GM21576 (cell line): ENCODE measurements at regions not wholly inside any gene's neighbourhood (a gene's known extent, or its start where the extent isn't known, plus 50 kb on each side); places are given as distances from the start of the nearest gene placed in this dataset.
"Not testable (repeated sequence)": the region's sequence is repeated elsewhere in the genome, so short reads cannot be mapped to it uniquely, and the experiment has no call there.

Source experiments
- ATAC-seq: cut with Tn5 transposase; IDR thresholded peaks from one replicate; pipeline ENCODE4 v1.9.1; 2021; ENCODE audit warnings: mild to moderate bottlenecking, moderate library complexity; ENCODE audit not compliant: unreplicated experiment

DNA sequence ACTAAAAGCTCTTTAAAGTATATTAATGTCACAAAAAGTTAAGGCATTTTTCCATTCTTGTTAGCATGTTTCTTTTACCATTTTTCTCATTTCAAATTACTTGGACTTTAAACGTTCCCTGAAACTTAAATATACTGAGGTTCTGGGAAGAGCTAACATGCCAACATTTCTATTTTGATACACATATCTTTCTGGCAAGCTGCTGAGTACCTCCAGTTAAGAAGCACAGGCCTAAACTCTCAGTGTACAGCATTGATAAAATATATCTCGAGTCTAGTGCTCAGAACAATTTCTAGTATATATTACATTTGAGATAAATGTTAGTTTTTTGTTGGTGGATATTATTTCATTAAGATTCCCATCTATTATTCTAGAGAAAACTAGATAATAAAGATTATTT, 612.9 kb upstream of the KCND2 start:
- ATAC-seq: no peak

DNA sequence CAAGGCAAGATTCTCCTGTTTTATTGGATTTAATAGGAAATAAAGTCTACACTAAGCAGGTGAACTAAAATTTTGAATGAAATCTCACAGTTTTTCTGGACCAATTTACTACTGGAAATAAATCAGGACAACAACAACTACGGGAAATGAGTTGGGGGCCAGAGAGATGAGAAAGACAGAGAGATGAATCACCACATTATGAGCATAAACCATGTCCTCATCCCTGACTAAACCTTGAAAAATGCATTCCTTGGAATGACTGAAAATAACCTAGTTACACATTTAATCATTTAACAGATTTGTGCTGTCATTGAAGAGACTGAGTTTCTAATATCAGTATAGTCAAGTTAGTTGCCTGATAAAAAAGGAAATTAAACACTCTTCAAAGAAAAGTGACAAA, 608.4 kb upstream of the KCND2 start:
- no peak for ATAC-seq

DNA sequence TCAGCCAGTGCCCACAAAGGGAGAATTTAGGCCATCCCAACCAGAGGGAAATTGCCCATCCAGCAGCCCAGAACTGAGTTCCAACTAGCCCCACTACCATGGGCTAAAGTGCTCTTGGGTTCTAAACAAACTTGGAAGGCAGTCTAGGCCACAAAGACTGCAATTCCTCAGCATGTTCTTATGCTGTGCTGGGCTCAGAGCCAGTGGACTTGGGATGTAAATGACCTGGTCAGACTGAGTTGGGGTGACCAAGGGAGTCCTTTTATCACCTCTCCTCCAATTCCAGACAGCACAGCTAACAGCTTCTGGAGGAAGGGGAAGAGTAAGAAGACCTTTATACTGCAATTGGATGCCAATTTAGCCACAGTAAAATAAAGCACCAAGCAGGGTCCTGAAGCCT, 607.2 kb upstream of the KCND2 start:
- no peak for ATAC-seq

DNA sequence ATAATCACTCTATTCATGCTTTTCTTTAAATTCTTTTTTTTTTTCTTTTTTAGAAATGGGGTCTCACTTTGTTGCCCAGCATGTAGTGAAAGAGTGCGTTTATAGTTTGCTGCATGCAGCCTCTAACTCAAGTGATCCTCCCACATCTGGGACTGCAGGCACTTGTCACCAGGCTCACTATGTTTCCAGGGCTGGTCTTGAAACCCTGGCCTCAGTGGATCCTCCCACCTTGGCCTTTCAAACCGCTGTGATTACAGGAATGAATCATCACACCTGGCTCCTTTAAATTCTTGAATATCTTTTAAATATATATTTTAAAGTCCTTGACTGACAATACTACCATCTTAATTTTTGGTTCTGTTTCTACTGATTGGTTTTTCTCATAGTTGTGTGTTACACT, 591.6 kb upstream of the KCND2 start:
- ATAC-seq: no peak

DNA sequence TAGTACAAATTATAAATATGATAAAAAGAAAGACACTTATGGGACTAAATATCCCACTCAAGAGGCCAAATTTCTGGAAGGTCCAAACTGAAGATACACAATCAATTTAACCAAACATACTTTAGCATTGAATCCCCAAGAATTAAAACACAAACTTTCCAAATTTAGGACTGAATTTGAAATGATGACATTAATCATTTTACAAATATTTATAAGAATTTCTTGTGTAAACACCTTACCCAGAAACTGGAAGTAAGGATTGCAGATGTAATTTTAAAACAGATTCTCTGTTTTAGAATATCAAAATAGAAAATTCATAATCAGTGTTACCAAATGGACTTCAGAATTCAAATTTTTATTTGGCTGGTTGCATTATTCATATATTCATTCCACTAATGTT, 588.2 kb upstream of the KCND2 start:
- ATAC-seq: no peak

DNA sequence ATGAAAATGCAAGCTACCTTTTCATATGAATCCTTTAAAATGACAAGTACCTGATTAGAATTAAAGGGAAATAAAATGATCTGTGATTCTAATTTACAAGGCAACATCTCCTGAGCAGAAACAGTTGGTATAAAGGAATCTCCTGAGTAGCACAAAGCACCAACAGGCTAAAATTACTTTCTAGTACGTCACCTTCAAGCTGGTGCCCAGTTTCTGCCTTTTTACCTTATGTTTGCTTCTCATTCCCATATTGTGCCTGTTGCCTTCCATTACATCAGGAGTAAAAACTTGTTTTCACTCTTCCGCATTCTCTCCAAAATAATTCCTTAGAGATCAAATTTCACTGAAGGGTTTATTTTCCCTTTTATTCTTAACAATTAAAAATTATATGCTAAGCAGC, 587.1 kb upstream of the KCND2 start:
- ATAC-seq: no peak

DNA sequence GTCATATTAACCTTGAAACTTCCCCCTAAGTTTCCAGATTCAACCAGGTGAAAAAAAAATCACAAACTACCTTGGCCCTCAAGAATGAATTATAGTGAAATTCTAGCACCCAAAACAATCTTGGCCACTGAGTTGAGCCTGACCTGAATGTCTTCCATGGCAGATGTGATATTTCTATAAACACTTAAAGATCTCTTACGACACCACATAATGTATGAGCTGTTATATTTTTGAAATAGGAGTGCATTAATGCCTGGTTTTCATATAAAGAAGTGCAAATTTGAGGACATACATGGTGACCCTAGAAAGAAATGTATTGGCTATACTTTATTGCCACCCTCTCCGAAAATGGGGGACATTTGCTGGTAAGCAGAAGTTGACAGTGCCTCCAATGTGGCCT, 584.1 kb upstream of the KCND2 start:
- ATAC-seq: no peak

DNA sequence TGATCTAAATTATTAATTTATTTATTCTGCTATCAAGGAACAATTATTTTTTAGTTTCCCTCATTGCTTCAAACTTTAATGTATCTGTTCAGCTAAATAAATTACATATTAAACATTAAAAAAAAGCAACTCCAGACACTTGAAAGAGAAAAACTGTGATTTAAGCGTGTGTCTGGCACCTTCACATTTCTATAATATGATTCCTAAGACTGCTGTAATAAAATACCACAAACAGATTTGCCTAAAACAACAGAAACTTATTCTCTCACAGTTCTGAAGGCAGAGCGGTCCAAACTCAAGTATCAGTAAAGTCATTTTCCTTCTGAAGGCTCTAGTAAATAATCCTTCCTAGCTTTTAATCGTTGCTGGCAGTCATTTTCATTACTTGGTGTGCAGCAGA, 580.4 kb upstream of the KCND2 start:
- no peak for ATAC-seq

DNA sequence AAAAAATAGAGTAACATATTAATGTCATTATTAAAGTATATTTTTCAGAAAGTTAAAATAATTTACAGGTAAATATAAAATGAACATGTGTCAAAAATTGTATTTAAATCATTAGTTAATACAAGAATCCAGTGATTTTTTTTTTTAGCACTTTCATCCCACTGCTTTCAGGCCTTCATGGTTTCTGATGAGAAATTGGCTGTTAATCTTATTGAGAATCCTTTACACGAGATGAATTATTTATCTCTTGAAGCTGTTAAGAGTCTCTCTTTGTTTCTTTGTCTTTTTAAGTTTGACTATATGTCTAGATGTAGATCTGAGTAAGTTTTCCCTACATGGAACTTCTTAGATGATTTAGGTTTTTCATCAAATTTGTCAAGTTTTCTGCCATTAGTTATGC, 578.5 kb upstream of the KCND2 start:
- ATAC-seq: no peak

DNA sequence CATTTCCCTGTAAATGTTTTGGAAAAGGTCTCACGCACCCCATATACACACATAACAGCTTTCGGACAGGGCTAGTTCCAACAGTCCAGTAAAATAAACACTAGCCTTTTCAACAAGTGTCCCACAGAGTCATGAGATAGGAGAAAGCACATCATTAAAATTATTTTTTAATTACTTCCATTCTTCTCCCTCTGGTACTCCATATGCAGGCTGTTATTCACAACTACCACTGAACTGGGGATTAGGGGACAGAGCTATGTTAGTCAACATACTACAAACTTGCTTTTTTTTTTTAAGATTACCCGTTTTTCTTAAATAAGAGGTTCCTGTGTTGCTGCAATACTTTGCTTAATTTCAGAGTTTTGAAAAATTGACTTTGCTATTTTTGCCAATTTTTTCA, 576.6 kb upstream of the KCND2 start:
- ATAC-seq: no peak

DNA sequence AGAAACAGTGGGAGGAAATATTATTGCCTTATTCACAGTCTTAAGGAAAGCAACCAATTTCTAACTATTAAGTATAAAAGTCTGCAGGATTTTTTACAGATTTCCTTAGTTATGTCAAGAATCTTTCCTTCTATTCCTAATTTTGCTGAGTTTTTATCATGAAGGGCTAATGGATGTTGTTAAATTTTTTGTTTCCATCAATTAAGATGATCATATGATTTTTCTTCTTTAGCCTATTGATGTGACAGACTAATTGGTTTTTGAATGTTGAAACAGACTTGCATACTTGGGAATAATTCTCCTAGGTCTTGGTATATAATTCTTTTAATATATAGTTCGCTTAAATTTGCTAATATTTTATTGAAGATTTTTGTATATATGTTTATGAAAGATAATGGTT, 569.1 kb upstream of the KCND2 start:
- no peak for ATAC-seq

DNA sequence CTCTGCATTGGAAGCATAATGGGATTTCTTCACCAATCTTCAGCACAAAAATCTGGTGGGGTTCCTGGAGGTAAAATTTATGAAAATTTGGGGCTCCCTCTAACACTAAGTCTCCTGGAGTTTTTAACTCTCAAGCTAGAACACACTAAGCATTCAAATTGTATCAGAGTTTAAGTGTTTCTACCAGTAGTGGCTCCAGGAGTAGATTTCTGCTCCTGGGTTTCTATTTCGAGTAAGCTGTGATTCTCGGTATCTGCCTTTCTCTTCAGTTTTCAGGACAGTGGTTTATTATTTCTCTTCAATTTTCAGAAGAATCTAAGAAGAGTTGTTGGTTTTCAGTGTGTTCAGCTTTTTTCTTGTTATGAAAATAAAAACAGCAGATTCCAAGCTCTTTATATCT, 566.4 kb upstream of the KCND2 start:
- no peak for ATAC-seq

DNA sequence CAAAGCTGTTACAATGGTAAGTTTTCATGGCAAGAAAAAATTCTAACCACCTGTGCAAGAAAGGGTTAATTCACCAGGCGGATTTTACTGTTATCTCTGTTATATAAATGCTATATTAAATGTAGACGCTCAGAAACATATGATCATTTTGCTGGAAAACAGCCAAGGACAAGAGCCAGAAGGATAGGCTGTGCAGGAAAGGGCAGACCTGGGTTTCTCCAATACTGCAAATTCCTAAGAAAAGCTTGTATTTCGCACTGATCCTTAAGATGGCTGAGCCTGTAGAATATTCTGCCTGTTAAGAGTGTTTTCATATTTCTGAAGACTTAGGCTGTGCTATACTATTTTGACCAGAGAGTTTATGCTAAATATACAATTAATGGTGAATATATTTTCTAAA, 564.1 kb upstream of the KCND2 start:
- no peak for ATAC-seq

DNA sequence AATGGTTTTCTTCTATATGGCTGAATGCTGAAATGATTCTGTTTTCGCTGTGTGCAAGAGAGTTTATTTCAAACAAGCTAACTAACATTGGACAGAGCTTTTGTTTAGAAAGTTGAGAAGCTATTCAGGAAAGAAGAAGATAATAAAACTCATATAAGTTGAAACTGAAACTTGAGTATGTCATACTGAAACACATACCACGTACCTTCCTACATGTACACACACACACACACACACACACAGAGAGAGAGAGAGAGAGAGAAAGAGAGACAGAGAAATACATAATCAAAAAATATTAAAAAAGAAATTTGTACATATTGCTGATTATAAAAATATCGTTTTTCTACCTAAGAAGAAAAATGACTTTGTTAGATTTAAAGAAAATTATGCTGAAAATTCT, 561.9 kb upstream of the KCND2 start:
- ATAC-seq: peak; percentile 80

DNA sequence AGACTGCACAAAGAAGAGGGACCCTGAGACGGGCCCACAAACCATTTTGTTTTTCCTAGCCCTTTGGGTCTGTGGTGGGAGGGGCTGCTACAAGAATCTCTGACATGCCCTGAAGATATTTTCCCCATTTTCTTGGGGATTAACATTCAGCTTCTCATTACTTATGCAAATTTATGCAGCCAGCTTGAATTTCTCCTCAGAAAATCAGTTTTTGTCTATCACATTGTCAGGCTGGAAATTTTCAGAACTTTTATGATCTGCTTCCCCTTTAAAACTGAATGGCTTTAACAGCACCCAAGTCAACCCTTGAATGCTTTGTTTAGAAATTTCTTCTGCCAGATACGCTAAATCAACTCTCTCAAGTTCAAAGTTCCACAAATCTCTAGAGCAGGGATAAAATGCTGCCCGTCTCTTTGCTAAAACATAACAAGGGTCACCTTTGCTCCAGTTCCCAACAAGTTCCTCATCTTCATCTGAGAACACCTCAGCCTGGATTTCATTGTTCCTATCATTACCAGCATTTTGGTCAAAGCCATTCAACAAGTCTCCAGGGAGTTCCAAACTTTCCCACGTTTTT, 560.0 kb upstream of the KCND2 start:
- no peak for ATAC-seq

DNA sequence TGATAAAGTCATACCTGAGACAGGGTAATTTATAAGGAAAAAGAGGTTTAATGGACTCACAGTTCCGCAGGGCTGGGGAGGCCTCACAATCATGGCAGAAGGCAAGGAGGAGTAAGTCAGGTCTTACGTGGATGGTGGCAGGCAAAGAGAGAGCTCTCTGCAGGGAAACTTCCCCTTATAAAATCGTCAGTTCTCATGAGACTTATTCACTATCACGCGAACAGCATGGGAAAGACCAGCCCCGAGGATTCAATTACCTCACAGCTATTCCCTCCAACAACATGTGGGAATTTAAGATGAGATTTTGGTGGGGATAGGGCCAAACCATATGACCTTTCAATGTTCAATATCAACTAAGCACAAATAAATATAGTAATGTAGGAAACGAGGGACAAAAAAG, 559.4 kb upstream of the KCND2 start:
- ATAC-seq: no peak

DNA sequence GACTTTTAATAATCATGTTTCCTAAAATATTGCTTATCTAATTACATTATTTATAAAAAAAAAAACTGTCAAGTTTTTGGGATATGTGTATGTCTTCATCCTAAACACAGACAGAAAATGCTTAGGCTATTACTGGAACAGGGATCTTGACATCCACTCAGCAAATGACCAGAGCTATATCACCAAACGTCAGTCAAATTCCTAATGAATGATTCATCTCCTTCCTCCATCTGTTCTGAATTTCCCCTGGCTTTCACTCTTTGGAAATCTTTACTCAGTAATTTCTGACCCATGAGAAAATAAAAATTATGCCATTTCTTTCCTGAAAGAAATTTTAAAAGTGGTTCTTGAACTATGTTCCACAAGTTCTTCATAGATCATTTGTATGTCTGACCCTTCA, 552.4 kb upstream of the KCND2 start:
- ATAC-seq: no peak

DNA sequence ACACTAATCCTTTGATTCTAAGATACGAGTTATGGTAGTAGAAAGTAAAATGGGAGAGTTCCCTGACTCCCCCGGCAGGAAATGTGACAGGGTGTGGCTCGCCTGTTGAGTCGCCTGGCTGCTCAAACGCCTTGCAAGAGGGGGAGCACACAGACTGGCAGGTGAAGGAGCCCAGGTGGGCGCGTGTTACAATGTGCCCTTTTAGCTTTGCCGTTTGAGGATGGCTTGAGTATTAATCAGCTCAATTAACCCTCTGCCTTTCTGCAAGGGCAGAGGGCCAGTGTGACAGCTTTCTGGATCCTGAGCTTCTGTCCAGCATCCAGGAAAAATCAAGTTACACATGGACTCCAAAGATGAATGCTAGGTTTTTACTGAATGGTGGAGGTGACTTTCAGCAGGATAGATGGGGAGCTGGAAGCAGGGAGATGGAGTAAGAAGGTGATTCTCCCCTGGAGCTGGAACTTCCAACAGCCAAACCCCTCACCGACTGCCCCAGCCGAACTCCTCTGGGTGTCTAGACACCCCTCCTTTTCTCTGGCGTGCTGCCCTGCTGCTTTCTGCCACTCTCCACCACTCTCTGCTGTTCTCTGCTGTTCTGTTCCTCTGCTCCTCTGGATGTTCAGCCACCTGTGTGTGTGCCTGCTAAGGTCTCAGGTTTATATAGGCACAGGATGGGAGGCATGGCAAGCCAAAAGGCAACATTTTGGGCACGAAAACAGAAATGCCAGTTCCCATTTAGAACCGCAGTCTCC, 548.8 kb upstream of the KCND2 start:
- no peak for ATAC-seq

DNA sequence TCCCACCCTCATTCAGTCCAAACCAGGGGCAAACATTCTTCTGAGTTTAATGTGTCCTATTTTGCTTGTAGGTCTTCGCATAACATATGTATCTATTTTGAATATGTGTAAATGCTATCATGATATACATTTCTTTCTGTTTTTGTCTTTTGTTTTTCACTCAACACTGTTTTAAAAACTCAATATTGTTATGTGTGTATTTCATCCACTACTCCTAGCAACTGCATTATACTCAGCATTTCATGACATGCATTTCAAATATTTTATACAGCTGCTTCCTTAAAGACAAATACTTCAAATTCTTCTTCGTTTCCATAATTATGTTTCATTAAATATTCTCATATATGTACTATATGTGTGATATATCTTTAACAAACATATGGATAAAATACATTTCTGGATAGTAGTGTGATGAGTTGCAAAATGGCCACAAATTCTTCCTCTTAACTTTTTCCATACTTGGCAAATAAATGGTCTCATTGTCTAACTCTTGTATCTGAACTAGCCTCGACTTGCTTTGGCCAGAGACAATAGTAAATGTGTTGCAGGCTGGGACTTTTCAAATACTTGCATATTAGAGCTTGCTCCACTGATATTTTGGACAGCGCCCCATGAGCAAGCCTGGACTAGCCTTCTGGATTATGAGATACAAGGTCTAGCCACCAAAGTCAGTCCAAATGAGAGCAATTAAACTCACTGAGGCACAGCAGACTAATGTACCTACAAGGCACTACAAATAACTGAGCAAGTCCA, 539.7 kb upstream of the KCND2 start:
- ATAC-seq: no peak

DNA sequence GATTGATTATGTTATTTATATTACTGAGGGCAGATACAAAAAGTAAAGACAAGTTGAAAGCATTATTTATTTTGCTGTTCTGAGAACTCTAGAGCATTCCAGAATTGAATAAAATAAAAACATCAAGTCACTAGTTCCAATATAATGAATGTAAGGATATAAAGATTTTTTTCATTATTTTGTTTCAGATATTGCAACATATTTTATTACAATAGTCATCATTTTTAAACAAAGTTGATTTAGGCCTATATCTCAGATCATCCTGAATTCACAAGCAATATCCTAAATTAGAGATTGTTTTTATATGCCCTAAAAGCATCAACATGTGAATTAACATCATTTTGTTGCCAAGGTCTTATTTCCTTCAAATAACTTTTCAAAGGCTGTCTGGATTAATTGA, 535.6 kb upstream of the KCND2 start:
- no peak for ATAC-seq

DNA sequence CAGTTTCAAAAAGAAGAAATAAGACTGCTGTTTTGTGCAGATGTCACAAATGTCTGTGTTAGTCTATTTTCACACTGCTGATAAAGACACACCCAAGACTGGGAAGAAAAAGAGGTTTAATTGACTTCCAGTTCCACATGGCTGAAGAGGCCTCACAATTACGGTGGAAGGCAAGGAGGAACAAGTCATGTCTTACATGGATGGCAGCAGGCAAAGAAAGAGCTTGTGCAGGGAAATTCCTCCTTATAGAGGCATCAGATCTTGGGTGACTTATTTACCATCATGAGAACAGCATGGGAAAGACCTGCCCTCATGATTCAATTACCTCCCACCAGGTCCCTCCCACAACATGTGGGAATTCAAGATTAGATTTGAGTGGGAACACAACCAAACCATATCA, 527.7 kb upstream of the KCND2 start:
- ATAC-seq: not testable (repeated sequence)

DNA sequence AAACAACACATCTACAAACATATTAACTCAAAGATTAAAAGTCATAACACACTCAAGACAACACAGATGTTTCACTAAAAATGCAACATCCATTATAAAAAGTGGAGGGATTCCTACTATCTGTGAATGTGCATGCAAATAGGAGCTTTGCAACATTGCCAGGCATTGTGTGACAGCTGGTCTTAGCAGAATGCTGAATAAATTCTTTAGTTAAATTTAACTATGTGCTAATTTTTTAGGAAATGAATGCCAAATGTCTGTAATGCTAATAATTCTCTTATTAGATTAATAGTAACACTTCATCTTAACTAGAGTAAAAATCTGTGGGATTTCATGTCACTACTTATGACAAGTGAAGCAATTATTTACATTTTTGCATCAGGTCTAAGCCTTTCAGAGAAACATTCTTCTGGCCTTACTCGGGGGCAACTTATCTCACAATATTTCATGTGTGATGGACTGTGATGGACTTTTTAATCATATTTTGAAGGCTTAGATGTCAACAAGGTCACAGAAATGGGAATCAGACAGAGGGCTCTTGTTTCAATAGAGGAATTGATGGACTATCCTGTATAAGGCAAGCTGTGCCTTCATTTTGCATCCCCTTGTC, 524.6 kb upstream of the KCND2 start:
- no peak for ATAC-seq
